ENCODE measurements at regions not wholly inside any gene's neighbourhood (a gene's known extent, or its start where the extent isn't known, plus 50 kb on each side); places are given as distances from the start of the nearest gene placed in this dataset.
A peak's percentile ranks its signal among the peaks of the same experiment; 100 is the strongest.
"Not testable (repeated sequence)": the region's sequence is repeated elsewhere in the genome, so short reads cannot be mapped to it uniquely, and the experiment has no call there.

GRCh38 chr1:228668553-228669241 lies 66.6 kb upstream of the RHOU start:
- no peak for DNase-seq (ENCODE audit: low read depth)

GRCh38 chr1:228669242-228669585 lies 66.1 kb upstream of the RHOU start:
- peak; percentile 73 for DNase-seq (ENCODE audit: low read depth)

- DNase-seq (ENCODE audit: low read depth), result not testable (repeated sequence)
Observed at GRCh38 chr1:228681076-228681565, 54.2 kb upstream of the RHOU start.

GRCh38 chr1:228683428-228683827 lies 51.9 kb upstream of the RHOU start:
- DNase-seq (ENCODE audit: low read depth), result no peak

GRCh38 chr1:228684607-228685006 lies 50.7 kb upstream of the RHOU start:
- DNase-seq (ENCODE audit: low read depth), result no peak

- DNase-seq (ENCODE audit: low read depth), result no peak
Observed at GRCh38 chr1:228685081-228685660, 50.1 kb upstream of the RHOU start.

Data from fibroblast of the conjunctiva (primary cell).